GM19372 (cell line): ENCODE measurements at regions not wholly inside any gene's neighbourhood (a gene's known extent, or its start where the extent isn't known, plus 50 kb on each side); places are given as distances from the start of the nearest gene placed in this dataset.

ENCODE experiments used
- ATAC-seq: cut with Tn5 transposase; IDR thresholded peaks from one replicate; pipeline ENCODE4 v1.9.1; 2021; ENCODE audit warnings: mild to moderate bottlenecking, low read depth, moderate library complexity; ENCODE audit not compliant: unreplicated experiment

GRCh38 chr18:44096016-44096415 is 584.7 kb upstream of the SETBP1 start:
- no peak for ATAC-seq

GRCh38 chr18:44098551-44099098 is 582.1 kb upstream of the SETBP1 start:
- ATAC-seq: no peak

- ATAC-seq: no peak
These were observed 573.5 kb upstream of the SETBP1 start for GRCh38 chr18:44107187-44107586.

GRCh38 chr18:44111337-44111736 is 569.4 kb upstream of the SETBP1 start:
- ATAC-seq: no peak

GRCh38 chr18:44117821-44118220 is 562.9 kb upstream of the SETBP1 start:
- no peak for ATAC-seq

- no peak for ATAC-seq
These were observed 561.1 kb upstream of the SETBP1 start for GRCh38 chr18:44119607-44120006.

- ATAC-seq: no peak
These were observed 556.9 kb upstream of the SETBP1 start for GRCh38 chr18:44123743-44124142.

- no peak for ATAC-seq
These were observed 555.2 kb upstream of the SETBP1 start for GRCh38 chr18:44125446-44125845.

- ATAC-seq: no peak
These were observed 554.1 kb upstream of the SETBP1 start for GRCh38 chr18:44126598-44126997.

- ATAC-seq: no peak
These were observed 552.3 kb upstream of the SETBP1 start for GRCh38 chr18:44128365-44128764.

- ATAC-seq: peak; percentile 67
These were observed 550.2 kb upstream of the SETBP1 start for GRCh38 chr18:44130376-44130942.

GRCh38 chr18:44133483-44133882 is 547.2 kb upstream of the SETBP1 start:
- ATAC-seq: no peak

GRCh38 chr18:44134447-44134846 is 546.2 kb upstream of the SETBP1 start:
- no peak for ATAC-seq

- no peak for ATAC-seq
These were observed 544.9 kb upstream of the SETBP1 start for GRCh38 chr18:44135741-44136140.

GRCh38 chr18:44136326-44136725 is 544.4 kb upstream of the SETBP1 start:
- ATAC-seq: no peak

GRCh38 chr18:44143072-44143471 is 537.6 kb upstream of the SETBP1 start:
- no peak for ATAC-seq

- no peak for ATAC-seq
These were observed 531.0 kb upstream of the SETBP1 start for GRCh38 chr18:44149706-44150105.

GRCh38 chr18:44153981-44154380 is 526.7 kb upstream of the SETBP1 start:
- ATAC-seq: no peak

GRCh38 chr18:44156126-44156525 is 524.6 kb upstream of the SETBP1 start:
- ATAC-seq: no peak

- no peak for ATAC-seq
These were observed 523.8 kb upstream of the SETBP1 start for GRCh38 chr18:44156776-44157335.

- ATAC-seq: no peak
These were observed 510.3 kb upstream of the SETBP1 start for GRCh38 chr18:44170208-44170880.

- ATAC-seq: no peak
These were observed 509.4 kb upstream of the SETBP1 start for GRCh38 chr18:44171301-44171700.
